KMS-11 (cell line): ENCODE measurements at regions not wholly inside any gene's neighbourhood (a gene's known extent, or its start where the extent isn't known, plus 50 kb on each side); places are given as distances from the start of the nearest gene placed in this dataset.

Source experiments
- H2AFZ ChIP-seq: fragments of 200-600 bp; sonication (generic); 2 replicates; pipeline ENCODE4 v1.6.1; 2016; ENCODE audit warnings: antibody characterized with exemption, mixed run types, low read depth
- H3K27ac ChIP-seq: fragments of 200-600 bp; sonication (generic); 2 replicates; pipeline ENCODE4 v1.6.1; 2016; ENCODE audit warnings: mild to moderate bottlenecking, mixed run types
- H3K27me3 ChIP-seq: fragments of 200-600 bp; sonication (generic); 2 replicates; pipeline ENCODE4 v1.6.1; 2017; ENCODE audit warnings: mild to moderate bottlenecking, low read depth, mixed run types, moderate library complexity; ENCODE audit not compliant: insufficient read depth
- H3K36me3 ChIP-seq: fragments of 200-600 bp; sonication (generic); 2 replicates; pipeline ENCODE4 v1.6.1; 2017; ENCODE audit warnings: mild to moderate bottlenecking, mixed run types; ENCODE audit not compliant: insufficient read depth
- H3K4me1 ChIP-seq: fragments of 200-600 bp; sonication (generic); 2 replicates; pipeline ENCODE4 v1.6.1; 2016; ENCODE audit warnings: mild to moderate bottlenecking, low read depth, mixed run types; ENCODE audit not compliant: poor library complexity, severe bottlenecking
- H3K4me2 ChIP-seq: fragments of 200-600 bp; sonication (generic); 2 replicates; pipeline ENCODE4 v1.7.0; 2016; ENCODE audit warnings: mild to moderate bottlenecking, mixed run types
- H3K4me3 ChIP-seq: fragments of 200-600 bp; sonication (generic); IDR thresholded peaks from 2 replicates; pipeline ENCODE4 v1.6.1; 2017; ENCODE audit warnings: low read depth, low read length, mixed read lengths; ENCODE audit not compliant: insufficient read depth
- H3K79me2 ChIP-seq: fragments of 200-600 bp; sonication (generic); 2 replicates; pipeline ENCODE4 v1.6.1; 2016; ENCODE audit warnings: low read depth, mixed run types; ENCODE audit not compliant: insufficient read depth
- H3K9ac ChIP-seq: fragments of 200-600 bp; sonication (generic); 2 replicates; pipeline ENCODE4 v1.6.1; 2016; ENCODE audit warnings: mild to moderate bottlenecking, mixed run types
- H4K20me1 ChIP-seq: fragments of 200-600 bp; sonication (generic); 2 replicates; pipeline ENCODE4 v1.6.1; 2016; ENCODE audit warnings: mild to moderate bottlenecking, mixed run types; ENCODE audit not compliant: insufficient read depth
- TF ChIP-seq, protein P1 (sequence below): fragments of 200-600 bp; sonication (generic); conservative IDR thresholded peaks from 2 replicates; pipeline ENCODE4 v1.6.1; 2017; ENCODE audit warnings: low read depth, mild to moderate bottlenecking, antibody characterized with exemption, low read length, moderate library complexity, mixed read lengths

DNA sequence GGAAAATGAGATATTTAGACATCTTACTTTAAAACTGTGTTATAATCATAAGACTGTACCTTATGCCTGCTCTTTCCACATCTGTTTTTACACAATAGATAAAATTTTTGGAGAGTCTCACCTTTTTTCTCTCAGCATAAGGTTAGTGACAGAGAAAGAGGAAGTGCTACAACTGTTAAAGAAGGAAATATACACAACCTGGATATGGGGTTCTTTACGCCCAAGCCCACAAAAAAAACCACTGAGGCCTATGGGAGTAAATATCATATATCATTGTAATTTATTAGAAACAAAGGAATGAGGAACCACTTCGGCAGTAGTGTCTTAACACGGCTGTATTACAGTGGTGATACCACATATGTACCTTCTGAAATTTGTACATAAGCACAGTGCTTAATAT, 265.9 kb upstream of the GK2 start:
- TF ChIP-seq, protein P1, sequence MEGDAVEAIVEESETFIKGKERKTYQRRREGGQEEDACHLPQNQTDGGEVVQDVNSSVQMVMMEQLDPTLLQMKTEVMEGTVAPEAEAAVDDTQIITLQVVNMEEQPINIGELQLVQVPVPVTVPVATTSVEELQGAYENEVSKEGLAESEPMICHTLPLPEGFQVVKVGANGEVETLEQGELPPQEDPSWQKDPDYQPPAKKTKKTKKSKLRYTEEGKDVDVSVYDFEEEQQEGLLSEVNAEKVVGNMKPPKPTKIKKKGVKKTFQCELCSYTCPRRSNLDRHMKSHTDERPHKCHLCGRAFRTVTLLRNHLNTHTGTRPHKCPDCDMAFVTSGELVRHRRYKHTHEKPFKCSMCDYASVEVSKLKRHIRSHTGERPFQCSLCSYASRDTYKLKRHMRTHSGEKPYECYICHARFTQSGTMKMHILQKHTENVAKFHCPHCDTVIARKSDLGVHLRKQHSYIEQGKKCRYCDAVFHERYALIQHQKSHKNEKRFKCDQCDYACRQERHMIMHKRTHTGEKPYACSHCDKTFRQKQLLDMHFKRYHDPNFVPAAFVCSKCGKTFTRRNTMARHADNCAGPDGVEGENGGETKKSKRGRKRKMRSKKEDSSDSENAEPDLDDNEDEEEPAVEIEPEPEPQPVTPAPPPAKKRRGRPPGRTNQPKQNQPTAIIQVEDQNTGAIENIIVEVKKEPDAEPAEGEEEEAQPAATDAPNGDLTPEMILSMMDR = no peak
- no peaks in the 10 kb centered on the region for H3K27me3 ChIP-seq

DNA sequence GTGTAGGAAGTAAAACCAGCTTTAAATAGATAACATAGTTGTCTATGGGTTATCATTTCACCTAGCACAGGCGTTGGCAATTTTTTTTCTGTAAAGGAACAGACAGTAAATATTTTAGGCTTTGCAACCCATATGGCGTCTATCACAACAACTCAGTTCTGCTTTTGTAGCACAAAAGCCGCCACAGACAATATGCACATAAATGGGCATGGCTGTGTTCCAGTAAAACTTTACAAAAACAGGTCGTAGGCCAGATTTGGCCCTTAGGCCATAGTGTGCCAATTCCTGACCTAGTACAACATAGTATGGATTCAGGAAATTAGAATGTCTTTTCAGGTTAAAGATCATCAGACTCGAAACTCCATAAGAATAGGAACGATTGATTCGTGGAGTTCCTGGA, 265.3 kb upstream of the GK2 start:
- no peak overlapping the region for H2AFZ ChIP-seq
- no peak overlapping the region for H3K4me2 ChIP-seq
- no peak overlapping the region for H3K4me3 ChIP-seq
- no peaks in the 10 kb centered on the region for H3K79me2 ChIP-seq
- no peaks in the 10 kb centered on the region for H3K27me3 ChIP-seq
- no peaks in the 10 kb centered on the region for H4K20me1 ChIP-seq
- H3K27ac ChIP-seq = no peak overlapping the region
- no peaks in the 10 kb centered on the region for H3K4me1 ChIP-seq
- no peaks in the 10 kb centered on the region for H3K36me3 ChIP-seq
- TF ChIP-seq, protein P1 = no peak
- no peak overlapping the region for H3K9ac ChIP-seq

More for the DNA sequence above, 265.9 kb upstream of the GK2 start:
- Histone ChIP-seq H2AFZ (no peak overlapping the region), H3K4me3 (no peak overlapping the region), H4K20me1 (no peaks in the 10 kb centered on the region), H3K9ac (no peak overlapping the region), H3K4me2 (no peak overlapping the region), H3K79me2 (no peaks in the 10 kb centered on the region), H3K36me3 (no peaks in the 10 kb centered on the region), H3K4me1 (no peaks in the 10 kb centered on the region), H3K27ac (no peak overlapping the region)

DNA sequence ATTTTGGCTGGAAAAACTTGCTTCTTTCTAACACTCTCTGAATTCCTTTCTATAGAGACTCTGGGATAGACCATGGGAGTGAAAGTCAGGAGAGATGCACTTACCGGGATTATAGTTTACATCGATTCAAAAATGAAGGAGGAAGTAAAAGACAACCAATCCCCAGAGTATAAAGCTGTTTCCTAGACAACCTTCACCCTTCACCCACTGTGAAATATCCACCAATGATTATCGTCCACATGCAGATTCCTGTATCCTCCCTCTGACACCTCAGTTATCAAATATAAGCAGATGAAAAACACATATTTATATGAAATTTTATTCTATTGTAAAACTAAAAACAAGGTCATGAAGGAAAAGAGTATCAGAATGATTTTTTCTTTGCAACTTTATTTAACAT, 258.8 kb upstream of the GK2 start:
- Histone ChIP-seq H3K4me1 (no peaks in the 10 kb centered on the region), H3K79me2 (no peaks in the 10 kb centered on the region), H3K9ac (no peak overlapping the region), H2AFZ (no peak overlapping the region), H4K20me1 (no peaks in the 10 kb centered on the region), H3K4me2 (no peak overlapping the region), H3K36me3 (no peaks in the 10 kb centered on the region), H3K4me3 (no peak overlapping the region), H3K27me3 (no peaks in the 10 kb centered on the region), H3K27ac (no peak overlapping the region)
- TF ChIP-seq, protein P1 = no peak

DNA sequence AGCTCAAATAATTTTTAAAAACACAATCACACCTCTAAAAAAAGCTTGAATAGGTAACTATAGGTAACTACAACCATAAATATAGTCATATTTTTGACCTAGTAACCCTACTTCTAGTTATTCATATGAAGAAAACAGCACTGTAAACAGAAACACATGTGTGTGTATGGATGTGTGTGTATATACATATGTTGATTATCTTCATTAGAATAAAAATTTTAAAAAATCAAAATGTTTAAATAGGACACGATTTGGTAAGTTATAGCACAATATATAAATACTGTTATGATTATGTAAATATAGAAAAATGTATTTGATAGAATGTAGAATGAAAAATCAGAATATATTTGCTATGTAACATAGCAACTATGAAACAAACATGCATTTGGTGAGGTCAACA, 258.1 kb upstream of the GK2 start:
- no peaks in the 10 kb centered on the region for H3K27me3 ChIP-seq
- no peak overlapping the region for H2AFZ ChIP-seq
- H3K4me1 ChIP-seq = no peaks in the 10 kb centered on the region
- no peaks in the 10 kb centered on the region for H4K20me1 ChIP-seq
- H3K9ac ChIP-seq = no peak overlapping the region
- H3K4me3 ChIP-seq = no peak overlapping the region
- H3K27ac ChIP-seq = no peak overlapping the region
- H3K79me2 ChIP-seq = no peaks in the 10 kb centered on the region
- TF ChIP-seq, protein P1 = no peak
- no peaks in the 10 kb centered on the region for H3K36me3 ChIP-seq
- no peak overlapping the region for H3K4me2 ChIP-seq

DNA sequence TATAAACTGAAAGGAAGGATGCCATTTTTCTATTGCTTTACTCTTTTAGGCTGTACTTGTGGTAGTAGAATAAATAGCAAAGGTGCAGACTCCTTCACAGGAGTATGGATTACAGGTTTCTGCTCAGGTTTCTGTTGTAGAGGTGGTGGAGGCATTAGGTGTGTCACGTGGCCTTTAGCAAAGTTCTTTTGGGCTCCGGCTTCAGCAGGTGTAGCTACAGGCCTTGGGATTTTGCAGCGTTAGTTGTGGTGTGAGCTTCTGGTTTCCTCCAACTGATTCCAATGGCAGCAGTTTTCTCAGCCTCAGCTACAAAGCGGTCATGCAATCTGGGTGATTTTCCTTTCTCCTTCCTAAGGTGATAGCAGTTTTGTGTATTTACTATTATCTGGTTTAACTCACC, 255.8 kb upstream of the GK2 start:
- H3K27me3 ChIP-seq = no peaks in the 10 kb centered on the region
- H3K4me1 ChIP-seq = no peaks in the 10 kb centered on the region
- H3K4me3 ChIP-seq = no peak overlapping the region
- no peak overlapping the region for H2AFZ ChIP-seq
- no peaks in the 10 kb centered on the region for H4K20me1 ChIP-seq
- no peaks in the 10 kb centered on the region for H3K79me2 ChIP-seq
- TF ChIP-seq, protein P1 = no peak
- H3K27ac ChIP-seq = no peak overlapping the region
- no peaks in the 10 kb centered on the region for H3K36me3 ChIP-seq
- no peak overlapping the region for H3K4me2 ChIP-seq
- H3K9ac ChIP-seq = no peak overlapping the region
